NT2/D1 (cell line): ENCODE measurements at regions not wholly inside any gene's neighbourhood (a gene's known extent, or its start where the extent isn't known, plus 50 kb on each side); places are given as distances from the start of the nearest gene placed in this dataset.

ENCODE experiments used
- DNase-seq: peaks from one replicate; pipeline ENCODE4 v3.0.0-alpha.2; 2011; ENCODE audit warnings: low read depth, low spot score
- H3K27me3 ChIP-seq: 2 replicates; pipeline ENCODE4 v1.6.0; 2011; ENCODE audit warnings: mild to moderate bottlenecking; ENCODE audit not compliant: insufficient read length, insufficient read depth
- H3K36me3 ChIP-seq: 2 replicates; pipeline ENCODE4 v1.6.1; 2011; ENCODE audit warnings: mild to moderate bottlenecking, low read length, mixed read lengths; ENCODE audit not compliant: insufficient read depth, insufficient read length
- H3K4me1 ChIP-seq: 2 replicates; pipeline ENCODE4 v1.5.1; 2011; ENCODE audit not compliant: insufficient read depth, insufficient read length
- H3K4me3 ChIP-seq: 2 replicates; pipeline ENCODE4 v1.5.1; 2011; ENCODE audit warnings: low read depth; ENCODE audit not compliant: insufficient read length
- H3K9ac ChIP-seq: 2 replicates; pipeline ENCODE4 v1.6.0; 2011; ENCODE audit warnings: low read depth; ENCODE audit not compliant: insufficient read length
- H3K9me3 ChIP-seq: 2 replicates; pipeline ENCODE4 v1.5.1; 2011; ENCODE audit warnings: mild to moderate bottlenecking, low read length; ENCODE audit not compliant: insufficient read depth
- SUZ12 ChIP-seq: IDR thresholded peaks from 2 replicates; pipeline ENCODE4 v1.6.1; 2011; ENCODE audit not compliant: insufficient read length, insufficient read depth; ENCODE audit errors: extremely low read depth
- YY1 ChIP-seq: IDR thresholded peaks from 2 replicates; pipeline ENCODE4 v1.6.1; 2011; ENCODE audit not compliant: insufficient read length, insufficient read depth
- ZNF274 ChIP-seq: IDR thresholded peaks from 2 replicates; pipeline ENCODE4 v1.6.1; 2011; ENCODE audit warnings: mild to moderate bottlenecking, low read depth, low read length

DNA sequence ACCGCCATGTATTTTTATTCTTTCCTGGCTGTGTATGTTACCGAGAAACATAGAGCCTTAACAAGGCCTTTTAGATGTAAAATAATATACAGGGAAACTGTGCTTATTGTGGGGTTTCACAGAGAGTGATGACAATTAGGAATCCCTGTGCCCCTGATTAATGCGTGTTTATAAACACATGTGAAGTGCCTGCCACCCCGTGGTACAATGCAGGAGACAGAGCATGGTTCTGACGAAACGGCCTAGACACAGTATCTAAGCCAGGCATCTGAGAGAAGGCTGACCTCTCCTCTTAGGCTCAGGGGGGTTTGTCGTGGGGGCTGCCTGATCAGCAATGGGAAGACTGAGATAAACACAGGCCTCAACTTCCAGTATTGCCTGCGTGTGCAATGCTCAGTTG lies 200.0 kb downstream of the AJAP1 start:
- no peak for DNase-seq
- TF ChIP-seq SUZ12 = no peak
- TF ChIP-seq ZNF274 = no peak
- TF ChIP-seq YY1 = no peak
- no peaks in the 10 kb centered on the region for H3K4me1 ChIP-seq
- no peak overlapping the region for H3K9ac ChIP-seq
- no peaks in the 10 kb centered on the region for H3K27me3 ChIP-seq
- H3K36me3 ChIP-seq = no peaks in the 10 kb centered on the region
- H3K4me3 ChIP-seq = no peak overlapping the region
- H3K9me3 ChIP-seq = peaks cover 19% of the 10 kb centered on the region; the same call in 1 of the 2 replicates

DNA sequence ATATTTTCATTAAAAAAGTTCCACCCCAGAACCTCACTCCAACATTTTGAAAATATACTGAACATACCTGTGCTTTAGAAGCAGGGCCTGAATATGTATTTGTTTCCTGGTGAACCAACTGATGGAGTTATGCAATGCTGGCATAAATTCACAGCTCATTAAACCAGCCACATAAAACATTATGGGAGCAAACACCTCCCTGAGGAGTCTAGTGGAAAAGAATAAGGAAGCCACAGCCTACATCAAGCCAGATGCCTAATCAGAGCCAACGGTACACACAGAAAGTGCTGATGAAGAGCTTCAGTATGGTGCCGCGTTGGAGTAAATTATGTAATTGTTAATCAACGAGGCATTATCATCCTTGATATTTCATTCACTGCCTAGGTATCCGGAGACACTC lies 199.5 kb downstream of the AJAP1 start:
- DNase-seq = no peak
- no peaks in the 10 kb centered on the region for H3K4me1 ChIP-seq
- TF ChIP-seq SUZ12 (no peak), ZNF274 (no peak), YY1 (no peak)
- peaks cover 17% of the 10 kb centered on the region; the same call in 1 of the 2 replicates for H3K9me3 ChIP-seq
- H3K4me3 ChIP-seq = no peak overlapping the region
- H3K9ac ChIP-seq = no peak overlapping the region
- H3K36me3 ChIP-seq = no peaks in the 10 kb centered on the region
- no peaks in the 10 kb centered on the region for H3K27me3 ChIP-seq

DNA sequence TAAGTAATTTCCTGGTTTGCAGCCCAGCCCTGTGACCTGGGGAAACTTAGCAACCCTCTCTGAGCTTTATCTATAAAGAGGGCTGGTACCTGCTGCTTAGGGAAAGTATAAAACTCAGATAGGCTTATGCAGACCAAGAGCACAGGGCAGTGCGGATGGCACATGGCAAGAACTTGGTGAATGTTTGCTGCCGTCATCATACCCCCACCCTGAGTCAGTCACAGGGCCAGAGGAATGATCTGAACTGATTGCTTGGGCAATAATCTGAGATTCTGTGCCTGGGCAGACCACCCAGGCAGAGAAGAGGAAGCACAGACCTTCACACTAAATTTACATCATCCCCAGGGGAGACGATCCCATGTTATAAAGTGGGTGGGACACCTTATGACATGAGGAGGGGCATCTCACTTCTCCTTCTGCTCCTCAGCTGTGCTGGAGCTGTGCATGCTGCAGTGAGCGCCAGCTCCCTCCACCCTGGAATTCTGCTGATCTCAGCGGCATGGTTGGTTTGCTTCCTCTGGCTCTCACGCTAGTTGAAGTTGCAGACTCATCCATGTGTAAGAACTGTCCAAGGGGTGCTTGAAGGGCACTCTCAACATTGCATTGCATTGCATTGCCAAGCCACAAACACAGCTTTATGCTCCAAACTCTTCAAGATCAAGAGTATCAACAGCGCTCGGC lies 197.1 kb downstream of the AJAP1 start:
- H3K27me3 ChIP-seq = no peaks in the 10 kb centered on the region
- H3K4me1 ChIP-seq = no peaks in the 10 kb centered on the region
- DNase-seq = no peak
- H3K4me3 ChIP-seq = no peak overlapping the region
- H3K9me3 ChIP-seq = peaks cover 10% of the 10 kb centered on the region; the same call in 1 of the 2 replicates
- no peaks in the 10 kb centered on the region for H3K36me3 ChIP-seq
- no peak for TF ChIP-seq YY1
- no peak for TF ChIP-seq ZNF274
- no peak for TF ChIP-seq SUZ12
- H3K9ac ChIP-seq = no peak overlapping the region

DNA sequence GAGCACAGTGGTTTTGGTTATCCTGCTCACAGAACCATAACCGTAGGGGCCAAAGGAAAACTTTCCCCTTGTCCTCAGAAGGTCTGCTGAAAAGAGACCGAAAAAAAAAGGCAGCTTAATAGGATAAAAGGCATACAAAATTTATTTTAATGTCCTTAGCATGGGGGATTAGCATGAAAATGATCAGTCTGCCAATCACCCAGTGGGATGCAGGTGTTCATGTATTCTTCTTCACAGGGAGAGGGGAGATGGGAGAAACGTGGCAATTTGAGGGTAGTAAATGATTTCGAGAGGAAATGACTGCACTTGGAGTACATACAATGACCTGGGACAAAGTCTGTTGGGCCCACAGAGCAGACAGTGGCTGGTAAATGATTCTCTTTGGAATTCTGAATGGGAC lies 194.0 kb downstream of the AJAP1 start:
- TF ChIP-seq YY1 (no peak), SUZ12 (no peak), ZNF274 (no peak)
- Histone ChIP-seq H3K36me3 (no peaks in the 10 kb centered on the region), H3K27me3 (no peaks in the 10 kb centered on the region), H3K4me1 (no peaks in the 10 kb centered on the region), H3K4me3 (no peak overlapping the region), H3K9ac (no peak overlapping the region), H3K9me3 (peaks cover 10% of the 10 kb centered on the region)
- no peak for DNase-seq

DNA sequence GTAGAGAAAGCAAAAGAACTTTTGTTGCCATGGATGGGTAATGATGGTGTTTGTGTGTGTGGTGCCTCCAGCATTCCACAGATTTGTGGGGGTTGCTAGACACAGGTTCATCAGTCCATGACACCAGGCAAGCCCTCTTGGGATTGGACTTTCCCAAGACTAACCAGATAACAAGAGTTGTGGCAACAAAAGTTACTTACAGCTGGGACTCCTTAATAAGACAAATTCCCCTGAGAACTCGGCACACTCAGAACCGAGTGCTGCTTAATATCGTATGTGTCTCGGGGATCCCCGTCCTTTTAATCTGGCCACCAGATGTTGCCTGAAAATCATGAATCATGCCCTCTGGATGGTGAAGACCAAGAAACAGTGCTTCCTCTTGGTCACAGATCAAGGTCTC lies 193.3 kb downstream of the AJAP1 start:
- H3K36me3 ChIP-seq = no peaks in the 10 kb centered on the region
- peaks cover 10% of the 10 kb centered on the region for H3K9me3 ChIP-seq
- no peaks in the 10 kb centered on the region for H3K4me1 ChIP-seq
- DNase-seq = no peak
- no peak for TF ChIP-seq SUZ12
- TF ChIP-seq ZNF274 = no peak
- TF ChIP-seq YY1 = no peak
- H3K4me3 ChIP-seq = no peak overlapping the region
- H3K9ac ChIP-seq = no peak overlapping the region
- H3K27me3 ChIP-seq = no peaks in the 10 kb centered on the region
